HG02588 (cell line): ENCODE measurements at regions not wholly inside any gene's neighbourhood (a gene's known extent, or its start where the extent isn't known, plus 50 kb on each side); places are given as distances from the start of the nearest gene placed in this dataset.

ENCODE experiments used
- ATAC-seq: cut with Tn5 transposase; IDR thresholded peaks from one replicate; pipeline ENCODE4 v1.9.1; 2021; ENCODE audit warnings: mild to moderate bottlenecking, moderate library complexity; ENCODE audit not compliant: unreplicated experiment

DNA sequence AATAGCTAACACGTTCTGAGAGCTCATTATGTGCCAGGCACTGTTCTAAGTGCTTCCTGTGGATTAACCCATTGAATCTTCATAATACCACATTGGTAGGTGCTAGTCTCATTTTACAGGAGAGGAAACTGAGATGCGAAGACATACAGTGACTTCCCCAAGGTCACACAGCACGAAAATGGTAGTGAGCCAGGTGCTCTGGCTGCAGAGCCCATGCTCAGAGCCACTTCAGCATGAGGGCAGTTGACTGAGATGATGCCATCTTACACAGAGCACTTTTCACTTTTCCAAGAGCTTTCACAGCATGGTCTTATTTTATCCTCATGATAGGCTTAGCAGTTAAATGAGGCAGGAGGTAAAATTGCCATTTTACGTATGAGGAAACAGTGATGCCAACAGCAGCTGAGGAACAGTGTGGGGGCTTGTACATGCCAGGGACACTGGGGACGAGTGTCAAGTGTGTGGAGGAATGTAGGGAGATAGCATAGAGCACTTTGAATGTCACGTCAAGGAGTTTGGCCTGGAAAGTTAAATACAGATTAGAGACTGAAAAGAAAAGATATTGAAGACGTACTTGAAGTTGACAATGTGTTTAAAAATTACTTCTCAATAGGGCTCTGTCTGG is 180.0 kb downstream of the KIF4B start:
- no peak for ATAC-seq

DNA sequence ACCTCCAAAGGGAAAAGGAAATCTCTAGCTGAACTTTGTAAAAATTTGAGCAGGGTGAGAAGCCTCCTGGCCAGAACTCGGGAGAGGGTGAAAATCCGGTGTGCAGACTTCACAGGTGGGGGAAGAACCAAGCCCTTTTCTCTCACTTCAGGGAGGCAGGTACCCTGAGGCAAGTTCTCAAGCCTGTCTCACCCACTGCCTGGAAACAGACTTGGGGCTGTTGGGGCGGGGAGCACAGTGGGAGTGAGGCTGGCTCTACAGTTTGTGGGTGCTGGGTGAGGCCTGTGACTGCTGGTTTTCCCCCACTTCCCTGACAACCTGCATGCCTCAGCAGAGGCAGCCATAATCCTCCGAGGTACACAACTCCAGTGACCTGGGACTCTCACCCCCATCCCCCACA is 187.1 kb downstream of the KIF4B start:
- ATAC-seq = no peak

DNA sequence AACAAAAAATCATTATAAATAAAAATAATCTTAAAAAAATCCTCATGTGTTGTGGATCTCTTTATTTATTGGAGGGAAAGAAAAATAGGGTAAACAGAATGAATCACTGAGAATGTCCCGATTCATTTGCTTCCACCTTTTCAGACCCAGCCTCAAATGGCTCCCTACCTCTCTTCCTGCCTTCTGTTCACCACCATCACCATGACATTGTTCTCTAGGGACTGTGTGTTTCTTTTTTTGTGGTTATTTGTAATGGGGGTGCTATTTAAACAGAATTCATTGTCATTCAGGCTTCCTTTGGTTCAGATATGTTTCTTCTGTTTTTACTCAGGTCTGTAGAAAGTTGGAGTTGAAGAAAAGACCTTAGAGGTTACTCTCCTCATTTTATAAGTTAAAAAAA is 198.2 kb downstream of the KIF4B start:
- no peak for ATAC-seq

DNA sequence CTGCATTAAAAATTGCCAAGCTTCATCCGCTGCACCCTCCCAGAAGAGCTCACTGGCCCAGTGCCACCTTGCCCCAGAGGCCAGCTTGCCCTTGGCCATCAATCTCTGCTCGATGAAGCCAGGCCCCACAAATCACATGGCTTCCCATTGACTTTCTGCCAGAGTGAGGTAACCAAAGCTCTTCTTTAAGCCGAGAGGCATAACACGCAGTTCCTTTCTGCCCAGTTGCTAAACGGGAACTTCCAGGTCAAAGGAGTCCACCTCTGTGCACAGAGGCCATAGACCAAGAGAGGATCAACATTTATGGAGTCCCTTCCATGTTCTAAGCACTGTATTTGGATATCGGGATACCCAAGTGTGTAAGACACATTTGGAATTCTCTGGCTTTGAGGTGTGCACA is 208.8 kb downstream of the KIF4B start:
- no peak for ATAC-seq

DNA sequence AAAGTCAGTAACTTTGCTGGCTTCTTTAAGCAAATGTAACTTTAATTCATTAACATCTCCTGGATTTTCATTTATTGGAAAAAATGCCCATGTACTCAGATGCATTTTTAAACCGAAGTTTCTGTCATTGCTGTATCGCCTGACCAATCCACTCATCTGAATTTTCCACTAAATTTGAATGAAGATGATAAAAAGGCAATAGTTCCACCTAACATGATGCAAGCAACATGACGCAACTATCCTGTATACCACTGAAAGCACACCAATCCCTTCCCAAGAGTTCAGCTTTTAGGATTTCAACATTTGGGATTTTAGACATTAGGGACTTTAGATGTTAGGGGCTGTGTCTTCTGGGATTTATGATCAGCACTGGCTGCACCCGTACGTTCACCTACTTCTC is 215.6 kb downstream of the KIF4B start:
- ATAC-seq = no peak

DNA sequence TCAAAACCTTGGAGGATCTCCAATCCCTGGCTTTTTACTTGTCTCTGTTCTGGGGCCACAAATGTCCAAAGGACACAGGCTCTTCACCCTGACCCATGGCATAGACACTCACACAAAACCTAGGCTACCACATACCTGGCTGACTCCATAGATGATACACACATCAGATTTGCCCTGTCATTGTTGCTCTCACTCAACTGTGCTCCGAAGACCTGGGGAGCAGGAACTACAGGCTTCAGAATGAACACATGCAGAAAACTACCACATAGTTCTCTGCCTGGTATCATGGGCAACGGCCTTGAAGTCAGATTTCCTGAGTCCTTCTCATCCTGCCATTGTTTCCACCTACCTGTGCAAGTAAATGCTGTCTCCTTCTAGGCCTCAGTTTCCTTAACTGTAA is 226.2 kb downstream of the KIF4B start:
- no peak for ATAC-seq

DNA sequence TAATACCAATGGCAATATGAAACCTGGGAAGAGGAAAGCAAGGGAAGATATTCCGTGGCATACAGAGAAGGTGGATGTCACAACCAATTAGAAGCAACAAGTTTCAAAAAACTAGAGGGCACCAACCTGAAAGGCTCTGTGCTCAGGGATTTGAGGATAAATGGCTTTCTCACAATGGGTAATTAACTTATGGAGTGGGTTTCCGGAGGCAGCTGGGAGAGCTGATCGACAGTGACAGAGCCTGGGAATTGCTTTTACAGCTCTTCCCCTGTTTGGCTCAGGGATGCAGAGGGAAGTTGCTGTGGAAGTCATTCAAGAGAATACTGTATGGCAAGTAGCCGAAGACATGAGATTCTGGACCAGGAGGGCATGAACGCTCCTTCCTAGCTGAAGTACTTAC is 237.0 kb downstream of the KIF4B start:
- no peak for ATAC-seq

DNA sequence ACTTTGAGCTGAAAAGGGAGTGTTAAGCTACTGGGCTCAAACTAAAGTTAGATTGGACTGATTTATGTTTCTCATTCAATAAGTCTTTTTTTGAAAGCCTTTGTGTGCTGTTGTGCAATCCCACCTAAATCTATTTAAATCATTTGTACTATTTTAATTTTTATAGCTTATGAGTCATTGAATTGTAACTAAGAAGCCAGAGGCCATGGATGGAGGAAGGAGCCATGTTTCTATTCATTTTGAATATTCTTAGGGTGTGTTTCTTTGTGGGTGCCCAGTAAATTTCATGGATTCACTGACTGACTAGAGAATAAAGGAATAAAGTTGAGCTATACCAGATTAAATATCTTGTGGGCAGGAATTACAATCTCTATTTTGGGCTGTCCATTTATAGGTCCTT is 238.5 kb downstream of the KIF4B start:
- ATAC-seq = no peak

DNA sequence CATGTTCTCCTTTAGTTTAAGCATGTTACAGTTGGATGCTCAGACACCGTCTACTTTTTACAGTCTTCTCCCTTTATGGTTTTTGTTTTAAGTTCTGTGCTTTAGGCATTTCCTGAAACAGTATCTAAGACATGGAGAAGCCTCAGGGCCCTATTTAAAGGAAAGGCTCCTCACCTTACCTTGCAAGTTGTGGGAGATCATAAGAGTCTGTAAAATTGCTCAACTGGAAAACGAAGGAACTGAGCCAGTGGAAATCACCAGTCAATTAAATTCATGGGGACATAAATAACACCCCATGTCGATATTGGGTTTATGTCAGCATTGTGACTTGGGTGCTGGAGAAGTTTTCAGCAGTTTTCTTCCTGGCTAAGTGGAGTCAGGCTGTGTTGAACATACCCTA is 239.2 kb downstream of the KIF4B start:
- ATAC-seq = no peak

DNA sequence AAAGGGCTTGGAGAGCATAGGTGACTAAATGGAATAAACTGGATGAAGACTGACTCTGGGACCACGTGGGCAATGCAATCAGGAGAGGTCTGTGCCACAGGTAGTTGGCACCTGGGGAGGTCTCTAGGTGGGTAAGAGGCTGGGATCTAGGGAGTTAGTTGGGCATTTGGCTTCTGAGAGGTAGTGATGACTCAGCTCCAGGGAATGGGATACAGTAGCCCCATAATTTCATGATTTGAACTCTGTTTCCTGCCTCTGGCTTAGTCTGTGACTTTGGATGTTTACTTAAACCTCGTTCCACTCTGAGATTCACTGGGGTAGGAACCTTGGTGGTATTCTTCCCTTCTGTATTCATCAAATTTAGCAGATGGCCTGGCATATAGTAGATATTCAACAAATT is 240.8 kb downstream of the KIF4B start:
- no peak for ATAC-seq

DNA sequence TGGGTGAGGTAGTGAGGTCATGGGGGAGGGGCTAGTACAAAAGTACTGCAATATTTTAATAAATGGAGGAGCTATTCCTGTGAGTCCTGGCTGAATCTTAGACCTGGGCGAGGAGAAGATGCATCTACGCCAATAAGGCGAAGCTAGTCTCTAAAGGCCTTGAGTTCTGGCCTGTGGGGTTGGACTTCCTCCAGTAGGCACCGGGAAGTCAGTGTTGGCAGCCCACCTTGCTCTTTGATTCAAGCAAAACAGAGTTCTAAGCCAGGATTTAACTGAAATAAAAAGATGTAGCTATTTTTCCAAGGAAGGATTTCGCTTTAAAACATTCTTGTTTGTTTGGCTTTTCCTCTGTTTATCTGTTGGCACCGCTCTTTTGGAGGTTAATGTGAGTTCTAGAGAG is 244.6 kb downstream of the KIF4B start:
- no peak for ATAC-seq

DNA sequence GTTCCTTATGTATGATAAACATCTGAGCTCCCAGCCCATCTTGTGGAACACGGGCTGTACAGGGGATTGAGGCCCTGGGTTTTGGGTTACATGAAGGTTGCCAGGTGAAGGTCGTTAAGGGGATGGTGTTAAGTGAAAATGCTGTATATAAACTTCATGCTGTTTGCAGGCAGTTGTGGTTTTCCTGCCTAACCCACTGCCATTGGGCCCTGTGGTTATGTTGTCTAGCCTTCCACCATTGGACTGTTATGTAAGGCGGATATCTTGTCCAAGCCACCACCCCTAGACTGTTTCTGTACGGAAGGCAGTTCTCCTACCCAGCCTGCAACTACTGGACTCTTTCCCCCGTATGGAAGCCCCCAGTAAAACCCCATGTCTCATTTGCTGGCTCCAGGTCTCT is 246.1 kb downstream of the KIF4B start:
- no peak for ATAC-seq

DNA sequence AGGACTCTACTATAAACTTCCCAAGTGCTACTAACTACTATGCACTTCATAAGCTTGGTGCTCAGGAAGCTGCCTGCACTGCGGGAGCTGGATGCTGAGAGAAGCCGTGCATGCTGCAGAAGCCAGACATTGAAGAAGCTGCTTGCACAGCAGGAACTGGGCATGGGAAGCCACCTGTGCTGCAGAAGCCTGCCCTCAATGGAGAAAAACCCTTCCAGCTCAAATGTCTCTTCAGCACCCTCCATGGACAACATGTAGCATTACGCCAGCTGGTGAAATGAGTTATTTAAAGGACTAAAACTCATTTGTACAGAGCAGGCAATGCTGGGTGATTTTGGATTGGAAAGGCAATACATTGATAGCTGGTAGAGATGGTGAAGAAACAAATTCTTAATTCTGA is 247.2 kb downstream of the KIF4B start:
- no peak for ATAC-seq

DNA sequence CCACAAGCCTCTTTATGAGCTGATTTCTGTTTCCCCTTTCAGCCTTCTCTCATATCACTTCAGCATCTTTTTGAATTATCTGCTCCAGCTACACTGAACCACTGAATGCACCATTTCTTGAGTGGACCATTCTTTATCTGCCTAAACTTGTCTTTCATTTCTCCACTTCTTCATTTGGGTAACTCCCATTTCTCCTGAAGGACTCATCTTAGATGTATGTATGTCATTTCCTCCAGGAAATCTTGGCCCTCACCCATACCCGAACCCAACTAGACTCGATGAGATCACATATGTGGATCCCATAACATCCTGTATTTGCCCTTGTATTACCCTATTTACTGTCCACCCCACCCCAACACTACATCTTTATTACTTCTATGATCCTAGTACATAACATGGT is 249.8 kb downstream of the KIF4B start:
- no peak for ATAC-seq

DNA sequence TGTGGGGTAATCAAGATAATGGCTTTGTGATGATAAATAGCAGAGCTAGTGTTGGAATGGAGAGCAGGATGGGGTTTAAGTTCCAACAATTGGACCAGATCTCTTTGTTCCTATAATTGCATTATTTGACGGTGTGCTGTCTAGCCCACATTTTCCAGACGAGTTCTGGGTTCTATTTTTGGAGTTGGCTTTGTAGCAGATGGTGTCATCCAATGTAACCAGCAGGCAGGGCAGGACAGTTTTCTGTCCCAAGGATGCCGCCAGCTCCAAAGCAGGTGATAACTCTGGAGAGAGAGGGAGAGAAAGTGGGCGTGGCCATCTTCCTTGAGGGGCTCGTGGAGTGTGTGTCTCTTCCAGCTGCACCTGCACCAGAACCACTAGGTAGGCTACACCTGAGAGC is 251.3 kb downstream of the KIF4B start:
- ATAC-seq = no peak

DNA sequence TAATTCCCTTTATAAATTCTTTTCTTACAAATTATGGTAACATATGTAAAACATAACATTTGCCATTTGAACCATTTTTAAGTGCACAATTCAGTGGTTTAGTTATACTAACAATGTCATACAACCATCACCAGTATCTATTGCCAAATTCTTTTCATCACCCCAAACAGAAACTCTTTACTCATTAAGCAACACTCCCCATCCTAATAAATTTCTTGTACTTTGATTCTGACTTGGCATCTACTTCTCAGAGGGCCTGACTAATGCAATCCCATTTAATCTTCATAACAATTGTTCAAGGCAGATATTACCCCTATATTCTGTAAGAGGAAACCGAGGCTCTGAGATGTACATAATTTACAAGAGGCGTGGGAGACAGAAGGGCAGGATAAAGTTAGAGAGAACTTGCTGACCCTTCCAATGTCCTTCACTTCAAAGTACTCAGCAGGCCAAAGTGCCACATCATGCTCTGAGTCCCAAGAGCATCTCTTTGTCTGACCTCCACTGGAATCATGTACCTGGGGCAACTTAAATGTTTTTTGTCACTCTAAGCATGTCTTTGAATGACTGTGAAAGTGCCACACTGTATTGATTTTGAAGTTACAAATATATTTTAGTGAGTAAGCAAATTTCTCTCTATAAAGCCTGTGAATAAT is 255.3 kb downstream of the KIF4B start:
- no peak for ATAC-seq

DNA sequence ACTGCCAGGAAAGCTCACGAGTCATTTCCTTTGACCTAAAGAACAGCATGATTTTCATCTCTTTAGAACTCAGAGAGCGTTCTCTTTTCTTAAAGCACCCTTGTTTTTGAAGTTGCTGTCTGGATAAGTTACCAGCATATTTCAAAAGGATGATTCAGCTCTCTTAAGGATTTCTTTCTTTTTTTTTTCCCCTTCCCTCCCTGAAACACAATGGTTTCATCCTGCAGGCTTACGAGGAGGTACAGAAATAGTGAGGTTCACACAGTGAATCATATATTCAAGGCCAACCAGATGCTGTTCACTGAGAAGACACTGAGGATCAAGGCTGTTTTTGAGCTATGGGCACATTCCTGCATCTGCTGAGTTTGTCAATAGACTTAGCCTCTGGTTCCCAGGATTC is 257.2 kb downstream of the KIF4B start:
- ATAC-seq = no peak

DNA sequence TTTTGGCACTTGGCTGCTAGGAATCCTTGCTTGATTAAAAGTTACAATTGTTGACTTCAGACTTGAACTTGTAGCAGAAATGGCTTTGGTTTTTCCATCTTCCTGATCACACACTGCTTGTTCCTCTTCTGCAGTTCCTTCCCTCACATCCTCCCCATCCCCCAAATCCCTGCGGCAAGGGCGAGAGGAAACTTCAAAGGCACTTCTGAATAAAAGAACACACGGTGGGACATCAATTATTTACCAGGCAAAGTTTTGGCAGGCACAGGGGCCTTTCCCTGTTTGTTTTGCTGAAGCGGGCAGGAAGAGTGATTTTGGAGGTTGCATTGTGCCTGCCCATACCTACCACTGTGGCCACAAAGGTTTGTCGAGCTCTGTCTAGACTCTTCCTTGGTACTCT is 260.9 kb downstream of the KIF4B start:
- no peak for ATAC-seq

DNA sequence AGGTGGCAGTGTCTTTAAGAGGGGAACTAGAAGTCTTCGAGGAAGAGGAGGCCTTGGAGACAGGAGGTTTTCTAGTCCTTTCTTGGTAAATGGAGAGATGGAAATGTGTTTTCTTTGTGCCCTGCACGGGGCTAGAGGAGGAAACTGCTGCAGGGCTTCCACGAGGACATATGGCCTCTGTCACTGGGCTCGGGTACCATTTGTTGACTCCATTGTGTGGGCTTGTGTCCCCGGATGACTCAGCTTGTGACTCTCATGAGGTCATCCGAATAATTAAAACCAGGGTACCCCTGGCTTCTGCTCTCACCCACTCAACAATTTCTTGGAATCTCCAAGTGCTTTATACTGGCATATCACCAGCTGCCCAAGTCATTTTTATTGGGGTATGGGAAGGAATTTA is 261.7 kb downstream of the KIF4B start:
- no peak for ATAC-seq

DNA sequence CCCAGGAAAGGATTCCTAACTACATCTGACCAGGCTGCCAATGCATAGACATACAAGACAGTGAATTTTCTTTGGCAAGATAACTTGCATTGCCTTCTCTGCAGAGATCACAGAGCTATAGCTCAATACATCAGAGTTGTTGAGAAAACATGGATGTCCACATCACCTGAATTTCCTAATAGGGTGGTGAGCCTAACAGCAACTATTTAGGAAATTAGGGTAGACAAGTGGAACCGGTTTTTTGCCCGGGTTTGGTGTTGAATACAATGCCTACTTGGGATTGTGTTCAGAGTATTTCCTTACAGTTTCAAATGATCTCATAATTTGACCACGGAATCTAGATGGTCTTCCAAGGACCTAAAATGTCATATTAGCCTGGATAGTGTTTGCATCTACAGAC is 262.7 kb downstream of the KIF4B start:
- no peak for ATAC-seq

DNA sequence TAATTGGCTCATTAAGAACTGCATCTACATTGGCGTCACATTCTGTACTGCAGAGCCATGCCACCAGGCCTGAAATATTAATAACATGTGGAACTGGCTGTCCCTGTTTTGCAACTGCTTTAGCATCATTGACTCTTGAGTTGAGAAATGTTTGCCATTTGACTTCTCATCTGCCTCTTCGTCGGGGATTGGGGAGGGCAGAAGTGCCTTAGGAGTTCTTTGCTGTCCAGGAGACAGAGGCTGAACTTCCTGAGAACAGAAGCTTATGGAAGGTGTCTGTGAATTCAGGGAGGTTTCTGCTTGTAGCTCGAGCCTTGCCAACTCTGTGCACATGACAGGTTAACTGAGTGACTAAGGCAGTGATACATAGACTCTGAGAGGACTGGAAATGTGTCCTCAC is 265.0 kb downstream of the KIF4B start:
- ATAC-seq = no peak

DNA sequence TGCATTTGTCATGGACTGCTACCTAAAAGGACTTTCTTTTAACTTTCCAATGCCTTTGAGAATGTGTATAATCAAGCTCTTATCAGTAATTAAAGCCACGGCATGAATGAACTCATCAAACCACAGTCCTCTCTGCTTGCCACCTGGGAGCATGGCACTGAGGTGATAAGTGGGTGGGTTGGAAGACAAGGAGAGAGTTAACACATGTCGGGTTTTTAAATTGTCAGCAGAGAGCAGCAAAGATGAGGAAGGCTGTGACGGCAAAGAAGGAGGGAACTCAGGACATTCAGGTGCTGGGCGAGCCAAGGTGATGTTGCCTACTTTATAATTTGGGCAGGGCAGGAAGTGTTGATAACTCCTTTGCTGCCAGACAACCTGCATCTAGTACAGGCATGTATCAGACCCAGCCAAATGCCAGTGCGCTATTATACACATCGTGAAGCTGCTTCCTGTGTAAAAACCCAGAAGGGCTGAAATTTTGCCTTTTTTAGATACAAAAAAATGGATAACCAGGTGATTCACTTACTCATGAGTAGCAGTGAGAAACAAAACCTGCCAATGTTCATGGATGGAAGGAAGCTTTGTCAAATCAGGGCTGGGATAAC is 269.1 kb downstream of the KIF4B start:
- no peak for ATAC-seq

DNA sequence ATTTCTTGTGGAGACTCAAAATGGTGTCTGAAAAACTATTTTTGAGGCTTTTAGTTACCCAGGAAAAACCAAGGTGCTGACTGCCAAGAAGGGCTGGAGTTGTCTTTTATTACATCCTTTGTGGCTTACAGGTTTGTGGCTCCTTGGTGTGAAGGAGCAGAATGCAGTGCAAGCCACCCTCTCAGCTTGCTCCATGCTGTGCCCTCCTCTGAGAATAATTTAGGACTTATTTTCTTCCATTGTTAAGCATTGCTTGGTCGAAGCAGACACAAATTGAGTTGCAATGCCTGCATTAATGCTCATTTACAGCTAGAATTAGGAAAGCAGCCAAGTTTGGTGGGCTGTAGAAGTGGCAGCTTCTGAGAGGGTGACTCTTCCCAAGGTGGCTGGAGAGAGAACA is 272.2 kb downstream of the KIF4B start:
- ATAC-seq = no peak
